ENCODE measurements at regions not wholly inside any gene's neighbourhood (a gene's known extent, or its start where the extent isn't known, plus 50 kb on each side); places are given as distances from the start of the nearest gene placed in this dataset.

DNA sequence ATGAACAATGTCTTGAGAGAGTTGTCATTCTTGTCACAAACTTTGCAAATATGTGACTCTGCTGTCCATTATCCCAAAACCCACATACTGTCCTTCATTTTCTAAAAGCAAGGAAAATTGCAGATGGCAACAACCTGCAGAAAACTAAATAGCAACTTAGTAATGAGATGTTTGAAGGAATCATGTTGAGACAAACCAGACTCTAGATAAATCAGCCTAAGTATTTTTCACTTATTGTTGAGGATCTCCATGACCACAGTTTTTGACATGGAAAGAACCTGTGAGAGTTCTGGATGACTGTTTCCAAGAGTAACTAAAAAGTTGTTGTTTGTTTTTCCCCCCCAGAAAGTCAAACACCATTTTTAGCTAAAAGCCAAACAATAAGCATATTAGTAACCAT is 535.2 kb upstream of the ZNF608 start:
- no peak overlapping the region for H3K27ac ChIP-seq (ENCODE audit: low read depth, low read length, poor library complexity, severe bottlenecking)
- BruUV-seq (replicated peaks), result no TSS peak
- no peaks in the 10 kb centered on the region for H3K4me1 ChIP-seq (ENCODE audit: insufficient read depth, low read length, poor library complexity, severe bottlenecking)
- H3K36me3 ChIP-seq (ENCODE audit: insufficient read depth, low read length), result no peaks in the 10 kb centered on the region
- intact Hi-C loops (cut with micrococcal nuclease; ENCODE audit: unreplicated experiment), result no loop called here
- H2AFZ ChIP-seq (ENCODE audit: low read length), result no peak overlapping the region
- H4K20me1 ChIP-seq (ENCODE audit: insufficient read depth, low read length), result no peaks in the 10 kb centered on the region
- H3K79me2 ChIP-seq (ENCODE audit: insufficient read depth, low read depth, low read length), result no peaks in the 10 kb centered on the region
- no peak for DNase-seq (ENCODE audit: low spot score)
- POLR2A ChIA-PET, result interaction anchor here (0.7 to 1.0 kb wide), 2 partner anchors 12 to 84 kb away, joined by 3 read pairs; no protein-coding TSS in a partner anchor
- H3K9me3 ChIP-seq (ENCODE audit: low read length), result no peaks in the 10 kb centered on the region
- no peak for TF ChIP-seq EZH2phosphoT487 (IDR thresholded peaks at IDR 0.05; ENCODE audit: borderline replicate concordance, low read depth, low read length)
- TF ChIP-seq, protein P1, sequence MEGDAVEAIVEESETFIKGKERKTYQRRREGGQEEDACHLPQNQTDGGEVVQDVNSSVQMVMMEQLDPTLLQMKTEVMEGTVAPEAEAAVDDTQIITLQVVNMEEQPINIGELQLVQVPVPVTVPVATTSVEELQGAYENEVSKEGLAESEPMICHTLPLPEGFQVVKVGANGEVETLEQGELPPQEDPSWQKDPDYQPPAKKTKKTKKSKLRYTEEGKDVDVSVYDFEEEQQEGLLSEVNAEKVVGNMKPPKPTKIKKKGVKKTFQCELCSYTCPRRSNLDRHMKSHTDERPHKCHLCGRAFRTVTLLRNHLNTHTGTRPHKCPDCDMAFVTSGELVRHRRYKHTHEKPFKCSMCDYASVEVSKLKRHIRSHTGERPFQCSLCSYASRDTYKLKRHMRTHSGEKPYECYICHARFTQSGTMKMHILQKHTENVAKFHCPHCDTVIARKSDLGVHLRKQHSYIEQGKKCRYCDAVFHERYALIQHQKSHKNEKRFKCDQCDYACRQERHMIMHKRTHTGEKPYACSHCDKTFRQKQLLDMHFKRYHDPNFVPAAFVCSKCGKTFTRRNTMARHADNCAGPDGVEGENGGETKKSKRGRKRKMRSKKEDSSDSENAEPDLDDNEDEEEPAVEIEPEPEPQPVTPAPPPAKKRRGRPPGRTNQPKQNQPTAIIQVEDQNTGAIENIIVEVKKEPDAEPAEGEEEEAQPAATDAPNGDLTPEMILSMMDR (conservative IDR thresholded peaks at IDR 0.05; ENCODE audit: low read length), result no peak
- CTCF ChIA-PET (ENCODE audit: unreplicated experiment), result no interaction called here
- H3K4me2 ChIP-seq (ENCODE audit: low read length), result no peak overlapping the region
- H3K9me2 ChIP-seq (ENCODE audit: insufficient read depth, low read length), result no peaks in the 10 kb centered on the region
- no peak overlapping the region for H3K4me3 ChIP-seq (ENCODE audit: low read depth, low read length, poor library complexity, severe bottlenecking)

DNA sequence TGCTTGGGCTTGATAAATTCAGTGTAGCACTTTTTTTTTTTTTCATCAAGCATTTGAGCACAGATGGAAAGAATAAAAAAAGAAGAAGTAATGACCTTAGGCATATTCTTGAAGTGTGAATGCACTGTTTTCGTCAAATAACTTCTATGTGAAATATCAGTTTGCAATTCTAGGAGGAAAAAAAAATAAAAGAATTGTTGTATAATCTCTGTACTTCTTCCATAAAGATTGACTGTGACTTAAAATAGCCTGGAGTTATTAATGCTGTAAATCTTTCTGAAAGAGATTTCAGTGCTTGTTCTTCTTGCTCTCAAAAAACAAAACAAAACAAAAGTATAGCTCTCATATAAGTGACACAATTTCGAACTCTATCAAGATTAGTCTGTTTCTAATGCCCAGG is 536.9 kb upstream of the ZNF608 start:
- DNase-seq (ENCODE audit: low spot score), result no peak
- TF ChIP-seq, protein P1 (conservative IDR thresholded peaks at IDR 0.05; ENCODE audit: low read length), result no peak
- TF ChIP-seq EZH2phosphoT487 (IDR thresholded peaks at IDR 0.05; ENCODE audit: borderline replicate concordance, low read depth, low read length), result no peak
- intact Hi-C loops (cut with micrococcal nuclease; ENCODE audit: unreplicated experiment), result no loop called here
- Histone ChIP-seq H3K4me2 (ENCODE audit: low read length) (no peak overlapping the region), H2AFZ (ENCODE audit: low read length) (no peak overlapping the region), H3K79me2 (ENCODE audit: insufficient read depth, low read depth, low read length) (no peaks in the 10 kb centered on the region), H3K9me2 (ENCODE audit: insufficient read depth, low read length) (no peaks in the 10 kb centered on the region), H3K9me3 (ENCODE audit: low read length) (no peaks in the 10 kb centered on the region), H3K36me3 (ENCODE audit: insufficient read depth, low read length) (no peaks in the 10 kb centered on the region), H3K4me1 (ENCODE audit: insufficient read depth, low read length, poor library complexity, severe bottlenecking) (no peaks in the 10 kb centered on the region), H3K27ac (ENCODE audit: low read depth, low read length, poor library complexity, severe bottlenecking) (no peak overlapping the region), H4K20me1 (ENCODE audit: insufficient read depth, low read length) (no peaks in the 10 kb centered on the region), H3K4me3 (ENCODE audit: low read depth, low read length, poor library complexity, severe bottlenecking) (no peak overlapping the region)
- ChIA-PET CTCF (ENCODE audit: unreplicated experiment) (no interaction called here), POLR2A (interaction anchor here (0.7 kb wide), 1 partner anchor 208 kb away, joined by 4 read pairs; no protein-coding TSS in a partner anchor)
- BruUV-seq (replicated peaks), result no TSS peak

GRCh38 chr5:125286271-125286670 is 539.8 kb upstream of the ZNF608 start:
- Histone ChIP-seq H3K4me1 (ENCODE audit: insufficient read depth, low read length, poor library complexity, severe bottlenecking) (no peaks in the 10 kb centered on the region), H3K9me3 (ENCODE audit: low read length) (no peaks in the 10 kb centered on the region), H4K20me1 (ENCODE audit: insufficient read depth, low read length) (no peaks in the 10 kb centered on the region), H3K4me3 (ENCODE audit: low read depth, low read length, poor library complexity, severe bottlenecking) (no peak overlapping the region), H3K79me2 (ENCODE audit: insufficient read depth, low read depth, low read length) (no peaks in the 10 kb centered on the region), H3K27ac (ENCODE audit: low read depth, low read length, poor library complexity, severe bottlenecking) (no peak overlapping the region), H2AFZ (ENCODE audit: low read length) (no peak overlapping the region), H3K36me3 (ENCODE audit: insufficient read depth, low read length) (no peaks in the 10 kb centered on the region), H3K4me2 (ENCODE audit: low read length) (no peak overlapping the region), H3K9me2 (ENCODE audit: insufficient read depth, low read length) (no peaks in the 10 kb centered on the region)
- intact Hi-C loops (cut with micrococcal nuclease; ENCODE audit: unreplicated experiment), result no loop called here
- no peak for TF ChIP-seq EZH2phosphoT487 (IDR thresholded peaks at IDR 0.05; ENCODE audit: borderline replicate concordance, low read depth, low read length)
- TF ChIP-seq, protein P1 (conservative IDR thresholded peaks at IDR 0.05; ENCODE audit: low read length), result no peak
- no peak for DNase-seq (ENCODE audit: low spot score)
- BruUV-seq (replicated peaks), result no TSS peak
- ChIA-PET POLR2A (interaction anchor here (1.1 kb wide), 1 partner anchor 10 kb away, joined by 3 read pairs; no protein-coding TSS in a partner anchor), CTCF (ENCODE audit: unreplicated experiment) (no interaction called here)
